C4-2B (cell line): ENCODE measurements at regions not wholly inside any gene's neighbourhood (a gene's known extent, or its start where the extent isn't known, plus 50 kb on each side); places are given as distances from the start of the nearest gene placed in this dataset.

Experiments used
- H3K27ac ChIP-seq: fragments of 450-650 bp; 2 replicates; pipeline ENCODE4 v1.5.1; 2017
- ZFX ChIP-seq: fragments of 450-650 bp; IDR thresholded peaks from 2 replicates; pipeline ENCODE4 v1.6.1; 2017
- TF ChIP-seq, protein P1 (sequence below): fragments of 450-650 bp; conservative IDR thresholded peaks from 2 replicates; pipeline ENCODE4 v1.5.1; 2017; ENCODE audit warnings: mild to moderate bottlenecking

DNA sequence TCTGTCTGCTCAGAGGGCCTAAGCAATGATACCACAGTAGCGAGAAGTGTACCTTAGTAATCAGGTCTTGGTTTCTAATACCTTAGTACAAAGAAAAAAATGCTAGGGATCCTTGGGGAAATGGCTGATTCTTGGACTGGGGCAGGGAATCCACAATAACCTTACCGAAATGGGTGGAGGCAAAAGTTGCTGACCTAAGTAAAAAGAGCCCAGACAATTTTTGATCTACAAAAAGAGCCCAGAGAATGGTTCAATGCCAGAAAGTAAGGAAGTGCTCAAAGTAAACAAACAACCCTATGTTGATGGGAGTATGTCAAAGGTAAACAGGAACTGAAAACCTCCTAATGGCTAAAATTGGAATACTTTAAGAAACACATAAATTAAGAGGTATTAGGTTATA is 130.1 kb upstream of the MAGEB18 start:
- H3K27ac ChIP-seq, result no peak overlapping the region
- TF ChIP-seq, protein P1, sequence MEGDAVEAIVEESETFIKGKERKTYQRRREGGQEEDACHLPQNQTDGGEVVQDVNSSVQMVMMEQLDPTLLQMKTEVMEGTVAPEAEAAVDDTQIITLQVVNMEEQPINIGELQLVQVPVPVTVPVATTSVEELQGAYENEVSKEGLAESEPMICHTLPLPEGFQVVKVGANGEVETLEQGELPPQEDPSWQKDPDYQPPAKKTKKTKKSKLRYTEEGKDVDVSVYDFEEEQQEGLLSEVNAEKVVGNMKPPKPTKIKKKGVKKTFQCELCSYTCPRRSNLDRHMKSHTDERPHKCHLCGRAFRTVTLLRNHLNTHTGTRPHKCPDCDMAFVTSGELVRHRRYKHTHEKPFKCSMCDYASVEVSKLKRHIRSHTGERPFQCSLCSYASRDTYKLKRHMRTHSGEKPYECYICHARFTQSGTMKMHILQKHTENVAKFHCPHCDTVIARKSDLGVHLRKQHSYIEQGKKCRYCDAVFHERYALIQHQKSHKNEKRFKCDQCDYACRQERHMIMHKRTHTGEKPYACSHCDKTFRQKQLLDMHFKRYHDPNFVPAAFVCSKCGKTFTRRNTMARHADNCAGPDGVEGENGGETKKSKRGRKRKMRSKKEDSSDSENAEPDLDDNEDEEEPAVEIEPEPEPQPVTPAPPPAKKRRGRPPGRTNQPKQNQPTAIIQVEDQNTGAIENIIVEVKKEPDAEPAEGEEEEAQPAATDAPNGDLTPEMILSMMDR, result no peak
- TF ChIP-seq ZFX, result no peak

DNA sequence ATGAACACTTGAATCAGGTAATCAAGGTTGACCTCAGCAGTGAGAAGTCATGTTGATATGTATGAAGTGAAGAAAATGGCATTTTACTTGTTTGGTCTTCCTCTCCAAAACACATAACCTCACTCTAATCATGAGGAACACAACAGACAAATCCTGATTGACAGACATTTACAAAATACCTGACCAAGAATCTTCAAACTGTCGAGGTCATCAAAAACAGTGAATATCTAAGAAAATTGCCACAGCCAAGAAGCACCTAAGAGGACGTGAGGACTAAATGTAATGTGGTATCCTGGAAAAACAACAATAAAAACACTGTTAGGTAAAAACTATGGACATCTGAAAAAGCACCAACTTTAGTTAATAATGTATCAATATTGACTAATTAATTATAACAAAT is 129.5 kb upstream of the MAGEB18 start:
- H3K27ac ChIP-seq, result no peak overlapping the region
- no peak for TF ChIP-seq ZFX
- TF ChIP-seq, protein P1, result no peak

DNA sequence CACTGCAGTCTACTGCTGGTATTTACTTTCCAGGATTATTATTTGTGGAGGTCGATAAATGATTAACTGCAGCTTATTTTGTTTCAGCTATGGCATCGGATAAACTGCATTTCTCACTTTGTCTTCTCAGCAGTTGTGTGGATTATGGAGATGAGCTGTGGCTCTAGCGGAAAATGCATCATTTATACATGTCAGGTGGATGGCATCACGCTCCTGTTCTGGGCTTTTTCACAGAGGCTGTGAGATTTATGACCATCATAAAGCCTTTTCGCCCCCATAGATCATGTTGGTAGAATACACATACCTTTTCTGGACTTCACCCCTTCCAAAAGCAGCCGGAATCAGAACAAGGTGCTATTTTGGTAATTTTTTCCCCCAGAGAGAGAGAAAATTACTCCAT is 118.8 kb upstream of the MAGEB18 start:
- TF ChIP-seq ZFX, result no peak
- TF ChIP-seq, protein P1, result no peak
- H3K27ac ChIP-seq, result no peak overlapping the region

DNA sequence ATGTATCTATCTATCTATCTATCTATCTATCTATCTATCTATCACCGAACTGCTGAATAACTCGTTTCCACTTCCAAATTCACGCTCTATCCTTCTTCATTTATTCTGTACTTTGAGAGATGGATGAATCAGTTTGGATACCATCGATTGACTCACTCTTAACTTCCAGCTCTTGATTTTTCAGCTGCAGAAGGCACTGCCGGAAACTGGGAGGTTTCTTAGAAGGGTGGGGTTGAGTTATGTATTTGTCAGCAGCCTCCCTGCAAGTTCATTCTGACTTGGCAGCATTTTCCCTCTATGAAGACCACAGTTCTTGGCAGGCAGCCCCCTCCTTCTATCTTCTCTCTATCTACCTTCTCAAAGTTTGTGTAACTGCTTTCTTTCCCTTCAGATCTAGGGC is 112.0 kb upstream of the MAGEB18 start:
- no peak for TF ChIP-seq ZFX
- TF ChIP-seq, protein P1, result no peak
- no peak overlapping the region for H3K27ac ChIP-seq

DNA sequence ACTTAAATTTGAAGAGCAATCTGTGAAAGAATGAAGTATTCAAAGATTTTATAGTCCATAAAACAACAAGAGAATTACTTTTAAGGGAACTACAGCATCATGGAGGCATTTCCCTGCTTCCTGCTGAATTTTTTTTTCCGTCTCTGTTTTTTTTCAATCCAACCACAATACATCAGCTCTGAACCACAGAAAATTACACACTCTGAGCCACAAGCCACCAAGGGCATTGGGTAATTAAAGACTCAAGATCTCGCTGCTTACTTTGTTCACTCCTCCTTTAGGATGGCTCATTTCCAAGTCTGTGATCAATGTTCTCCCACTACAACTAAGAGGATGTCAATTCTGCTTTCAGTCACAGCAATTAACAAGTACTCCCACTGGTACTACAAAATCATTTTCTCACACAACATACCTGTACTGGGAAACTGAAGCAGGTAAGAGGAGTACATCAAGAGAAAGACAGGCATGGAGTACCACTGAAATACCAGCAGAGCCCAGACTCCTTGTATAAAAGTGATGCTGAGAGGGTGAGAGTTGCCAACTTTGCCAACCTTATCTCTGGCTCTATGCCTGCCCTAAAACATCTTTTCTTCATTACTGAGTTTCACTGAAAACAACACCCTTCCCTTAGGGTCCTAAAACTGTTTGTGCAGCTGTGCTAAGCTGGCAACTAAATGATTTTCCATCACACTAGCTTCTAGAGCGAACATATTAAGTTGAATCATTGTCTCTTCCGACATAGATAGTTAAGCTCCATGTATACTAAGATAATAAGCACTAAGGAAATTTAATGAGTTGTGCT is 105.8 kb upstream of the MAGEB18 start:
- H3K27ac ChIP-seq, result no peak overlapping the region
- TF ChIP-seq ZFX, result no peak
- TF ChIP-seq, protein P1, result no peak

DNA sequence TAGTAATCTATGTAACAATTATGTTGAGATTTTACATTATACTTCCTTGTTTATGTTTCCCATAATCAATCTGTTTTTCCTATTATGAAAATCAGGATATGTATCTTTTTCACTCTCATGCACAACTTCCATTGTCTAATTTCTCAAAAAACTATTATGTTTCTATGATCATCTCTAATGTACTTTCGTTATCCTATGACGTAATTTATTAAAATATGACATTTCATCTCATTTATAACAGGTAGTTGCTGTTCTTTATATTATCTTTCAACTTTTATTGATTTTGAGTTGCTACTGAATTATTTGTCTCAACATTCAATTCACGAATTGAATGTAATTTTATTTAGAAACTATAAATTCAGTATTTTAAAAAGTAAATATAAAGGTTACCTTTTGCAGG is 100.8 kb upstream of the MAGEB18 start:
- H3K27ac ChIP-seq, result no peak overlapping the region
- no peak for TF ChIP-seq ZFX
- TF ChIP-seq, protein P1, result no peak

DNA sequence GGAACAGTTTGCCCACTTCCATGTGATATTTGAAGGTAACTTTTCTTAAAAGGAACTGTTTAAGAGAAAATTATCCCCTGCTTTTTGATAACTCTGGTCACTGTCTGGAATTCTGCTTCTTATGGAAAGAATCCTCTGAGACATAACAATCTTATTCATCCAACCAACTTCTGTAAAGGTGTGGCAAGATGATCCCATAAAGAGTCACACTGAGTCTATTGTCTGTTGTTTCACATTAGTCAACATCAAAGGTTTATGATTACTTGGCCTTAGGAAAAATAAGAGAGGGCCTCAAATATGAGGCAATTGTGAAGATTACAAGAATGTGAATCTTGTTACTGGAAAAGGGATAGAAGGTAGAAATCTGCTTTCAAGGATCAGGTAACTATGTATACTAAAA is 88.0 kb upstream of the MAGEB18 start:
- no peak for TF ChIP-seq ZFX
- TF ChIP-seq, protein P1, result no peak
- no peak overlapping the region for H3K27ac ChIP-seq
